Skeletal muscle tissue (tissue), 3 donors: ENCODE measurements at regions not wholly inside any gene's neighbourhood (a gene's known extent, or its start where the extent isn't known, plus 50 kb on each side); places are given as distances from the start of the nearest gene placed in this dataset.

Source experiments
- H3K27ac ChIP-seq: one replicate; pipeline ENCODE4 v1.7.0; 2013; ENCODE audit warnings: mild to moderate bottlenecking, low read depth, low read length, inconsistent platforms
- H3K27me3 ChIP-seq, 3 donors: one replicate each; pipeline ENCODE4 v1.7.0; 2013; ENCODE audit warnings: low read length in 3 of 3; ENCODE audit not compliant: control insufficient read depth in 3 of 3, insufficient read depth in 3 of 3
- H3K36me3 ChIP-seq, 3 donors: one replicate each; pipeline ENCODE4 v1.7.0; 2013; ENCODE audit warnings: low read length in 3 of 3; ENCODE audit not compliant: control insufficient read depth in 3 of 3, insufficient read depth in 3 of 3
- H3K4me1 ChIP-seq, 3 donors: one replicate each; pipeline ENCODE4 v1.7.0; 2013; ENCODE audit warnings: low read length in 3 of 3, mild to moderate bottlenecking in 3 of 3; ENCODE audit not compliant: control insufficient read depth in 3 of 3, insufficient read depth in 3 of 3
- H3K4me3 ChIP-seq, 3 donors: one replicate each; pipeline ENCODE4 v1.7.0; 2013; ENCODE audit warnings: low read length in 3 of 3
- H3K9ac ChIP-seq, 3 donors: one replicate each; pipeline ENCODE4 v1.7.0; 2013; ENCODE audit warnings: low read length in 3 of 3, mild to moderate bottlenecking in 3 of 3, moderate library complexity in 2 of 3, low read depth in 1 of 3
- H3K9me3 ChIP-seq, 3 donors: one replicate each; pipeline ENCODE4 v1.7.0; 2013; ENCODE audit warnings: low read length in 3 of 3; ENCODE audit not compliant: control insufficient read depth in 3 of 3
- donor health status: Osteomylitis.

- H3K27ac ChIP-seq = no peak overlapping the region
- H3K4me1 ChIP-seq = no peaks in the 10 kb centered on the region
- no peak overlapping the region for H3K4me3 ChIP-seq
- no peak overlapping the region for H3K9ac ChIP-seq
- no peaks in the 10 kb centered on the region for H3K36me3 ChIP-seq
- no peaks in the 10 kb centered on the region for H3K27me3 ChIP-seq
- no peaks in the 10 kb centered on the region for H3K9me3 ChIP-seq
These were observed 254.4 kb upstream of the BOD1L1 start for GRCh38 chr4:13881892-13882291.

- H3K9ac ChIP-seq = no peak overlapping the region
- H3K27ac ChIP-seq = no peak overlapping the region
- H3K4me1 ChIP-seq = no peaks in the 10 kb centered on the region
- H3K36me3 ChIP-seq = no peaks in the 10 kb centered on the region
- H3K9me3 ChIP-seq = no peaks in the 10 kb centered on the region
- H3K27me3 ChIP-seq = no peaks in the 10 kb centered on the region
- no peak overlapping the region for H3K4me3 ChIP-seq
These were observed 259.5 kb upstream of the BOD1L1 start for GRCh38 chr4:13887010-13887409.

GRCh38 chr4:13888112-13888511 is 260.6 kb upstream of the BOD1L1 start:
- Histone ChIP-seq H3K27me3 (no peaks in the 10 kb centered on the region), H3K4me1 (no peaks in the 10 kb centered on the region), H3K4me3 (no peak overlapping the region), H3K9ac (no peak overlapping the region), H3K36me3 (no peaks in the 10 kb centered on the region), H3K27ac (no peak overlapping the region), H3K9me3 (no peaks in the 10 kb centered on the region)

- Histone ChIP-seq H3K4me1 (no peaks in the 10 kb centered on the region), H3K9me3 (no peaks in the 10 kb centered on the region), H3K4me3 (no peak overlapping the region), H3K9ac (no peak overlapping the region), H3K27me3 (no peaks in the 10 kb centered on the region), H3K27ac (peak overlapping the region; percentile 5), H3K36me3 (no peaks in the 10 kb centered on the region)
These were observed 264.0 kb upstream of the BOD1L1 start for GRCh38 chr4:13891544-13891939.

GRCh38 chr4:13892739-13893105 is 265.2 kb upstream of the BOD1L1 start:
- H3K27me3 ChIP-seq = no peaks in the 10 kb centered on the region
- no peaks in the 10 kb centered on the region for H3K9me3 ChIP-seq
- H3K36me3 ChIP-seq = no peaks in the 10 kb centered on the region
- H3K4me1 ChIP-seq = no peaks in the 10 kb centered on the region
- no peak overlapping the region for H3K27ac ChIP-seq
- no peak overlapping the region for H3K4me3 ChIP-seq
- no peak overlapping the region for H3K9ac ChIP-seq

GRCh38 chr4:13893211-13893610 is 265.7 kb upstream of the BOD1L1 start:
- no peaks in the 10 kb centered on the region for H3K36me3 ChIP-seq
- no peak overlapping the region for H3K9ac ChIP-seq
- no peak overlapping the region for H3K4me3 ChIP-seq
- no peak overlapping the region for H3K27ac ChIP-seq
- no peaks in the 10 kb centered on the region for H3K4me1 ChIP-seq
- no peaks in the 10 kb centered on the region for H3K27me3 ChIP-seq
- H3K9me3 ChIP-seq = no peaks in the 10 kb centered on the region

GRCh38 chr4:13893987-13894386 is 266.5 kb upstream of the BOD1L1 start:
- Histone ChIP-seq H3K27ac (no peak overlapping the region), H3K4me1 (no peaks in the 10 kb centered on the region)

GRCh38 chr4:13900780-13901179 is 273.3 kb upstream of the BOD1L1 start:
- Histone ChIP-seq H3K36me3 (no peaks in the 10 kb centered on the region), H3K4me1 (no peaks in the 10 kb centered on the region), H3K27ac (no peak overlapping the region), H3K27me3 (no peaks in the 10 kb centered on the region), H3K9ac (no peak overlapping the region), H3K9me3 (no peaks in the 10 kb centered on the region), H3K4me3 (no peak overlapping the region)

More at GRCh38 chr4:13893987-13894386, 266.5 kb upstream of the BOD1L1 start:
- H3K36me3 ChIP-seq = no peaks in the 10 kb centered on the region
- no peak overlapping the region for H3K4me3 ChIP-seq
- no peaks in the 10 kb centered on the region for H3K27me3 ChIP-seq
- H3K9me3 ChIP-seq = no peaks in the 10 kb centered on the region
- no peak overlapping the region for H3K9ac ChIP-seq

GRCh38 chr4:13902146-13902545 is 274.6 kb upstream of the BOD1L1 start:
- H3K27ac ChIP-seq = no peak overlapping the region
- H3K4me1 ChIP-seq = no peaks in the 10 kb centered on the region
- no peak overlapping the region for H3K4me3 ChIP-seq
- H3K36me3 ChIP-seq = no peaks in the 10 kb centered on the region
- no peaks in the 10 kb centered on the region for H3K27me3 ChIP-seq
- H3K9ac ChIP-seq = no peak overlapping the region
- no peaks in the 10 kb centered on the region for H3K9me3 ChIP-seq

- H3K4me3 ChIP-seq = no peak overlapping the region
- no peaks in the 10 kb centered on the region for H3K36me3 ChIP-seq
- no peaks in the 10 kb centered on the region for H3K27me3 ChIP-seq
- H3K9ac ChIP-seq = no peak overlapping the region
- no peak overlapping the region for H3K27ac ChIP-seq
- no peaks in the 10 kb centered on the region for H3K9me3 ChIP-seq
- H3K4me1 ChIP-seq = no peaks in the 10 kb centered on the region
These were observed 275.5 kb upstream of the BOD1L1 start for GRCh38 chr4:13903061-13903460.

GRCh38 chr4:13903901-13904300 is 276.4 kb upstream of the BOD1L1 start:
- Histone ChIP-seq H3K36me3 (no peaks in the 10 kb centered on the region), H3K27me3 (no peaks in the 10 kb centered on the region), H3K9me3 (no peaks in the 10 kb centered on the region), H3K4me1 (no peaks in the 10 kb centered on the region), H3K4me3 (no peak overlapping the region), H3K27ac (no peak overlapping the region), H3K9ac (no peak overlapping the region)
